ENCODE measurements at regions not wholly inside any gene's neighbourhood (a gene's known extent, or its start where the extent isn't known, plus 50 kb on each side); places are given as distances from the start of the nearest gene placed in this dataset.
"Not testable (repeated sequence)": the region's sequence is repeated elsewhere in the genome, so short reads cannot be mapped to it uniquely, and the experiment has no call there.

GRCh38 chr9:78112004-78112403 lies 80.4 kb upstream of the GNAQ start:
- no peak for TF ChIP-seq CTCF (conservative IDR thresholded peaks at IDR 0.05; ENCODE audit: low read depth, low read length)
- no peak overlapping the region for H3K4me3 ChIP-seq (ENCODE audit: low read depth, low read length)
- DNase-seq (ENCODE audit: low read depth): no peak

DNA sequence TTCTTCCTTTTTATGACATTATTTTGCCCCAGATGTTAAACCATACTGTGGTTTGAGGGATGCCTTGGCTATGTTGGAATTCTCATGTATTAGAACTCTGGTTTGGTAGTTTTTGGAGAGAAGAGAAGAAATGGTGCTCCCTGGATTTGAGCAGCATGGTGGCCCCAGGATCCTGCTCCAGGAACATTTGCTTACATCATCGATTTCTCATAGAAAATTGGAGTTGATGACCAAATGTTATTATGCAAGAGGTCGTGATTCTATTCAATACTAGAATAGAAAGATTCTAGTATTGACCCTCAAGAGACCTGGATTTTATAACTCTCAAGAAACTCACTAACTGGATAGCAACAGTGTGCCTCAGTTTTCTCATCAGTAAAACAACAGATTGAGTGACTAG lies 77.5 kb upstream of the GNAQ start:
- no peak for DNase-seq (ENCODE audit: low read depth)
- TF ChIP-seq CTCF (conservative IDR thresholded peaks at IDR 0.05; ENCODE audit: low read depth, low read length): no peak
- H3K4me3 ChIP-seq (ENCODE audit: low read depth, low read length): no peak overlapping the region

DNA sequence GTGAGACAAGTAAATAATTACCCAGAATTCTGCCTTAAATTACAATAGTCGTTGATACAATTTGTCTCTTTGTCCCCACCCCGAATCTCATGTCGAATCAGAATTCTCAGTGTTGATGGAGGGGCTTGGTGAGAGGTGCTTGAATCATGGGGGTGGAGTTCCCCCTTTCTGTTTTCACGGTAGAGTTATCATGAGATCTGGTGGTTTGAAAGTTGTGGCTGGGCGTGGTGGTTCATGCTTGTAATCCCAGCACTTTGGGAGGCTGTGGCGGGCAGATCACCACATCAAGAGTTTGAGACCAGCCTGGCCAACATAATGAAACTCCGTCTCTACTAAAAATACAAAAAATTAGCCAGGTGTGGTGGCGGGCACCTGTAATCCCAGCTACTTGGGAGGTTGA lies 75.0 kb upstream of the GNAQ start:
- DNase-seq (ENCODE audit: low read depth); H3K4me3 ChIP-seq (ENCODE audit: low read depth, low read length): not testable (repeated sequence)

DNA sequence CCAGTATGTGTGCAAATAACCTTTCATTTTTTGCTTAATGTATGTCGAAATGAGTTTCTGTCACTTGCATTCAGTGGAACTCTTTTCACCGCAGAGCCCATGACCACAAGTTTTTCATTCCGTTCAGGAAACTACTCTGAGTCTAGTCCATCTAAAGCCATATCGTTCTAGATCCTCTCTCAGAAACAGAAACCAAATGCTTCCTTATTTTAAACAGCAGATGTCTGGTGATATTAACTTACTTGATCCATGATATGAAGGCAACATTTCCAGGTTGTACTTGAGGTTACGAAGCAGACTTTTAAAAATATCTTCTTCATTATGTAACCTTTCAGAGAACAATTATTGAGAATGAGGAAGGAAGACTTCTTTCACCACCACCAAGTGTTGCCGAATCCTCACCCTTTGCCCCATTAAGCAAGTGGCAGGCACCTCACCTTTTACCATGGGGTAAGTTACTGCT lies 72.4 kb upstream of the GNAQ start:
- TF ChIP-seq CTCF (conservative IDR thresholded peaks at IDR 0.05; ENCODE audit: low read depth, low read length): no peak
- H3K4me3 ChIP-seq (ENCODE audit: low read depth, low read length): no peak overlapping the region
- DNase-seq (ENCODE audit: low read depth): no peak

GRCh38 chr9:78101247-78101646 lies 69.6 kb upstream of the GNAQ start:
- no peak overlapping the region for H3K4me3 ChIP-seq (ENCODE audit: low read depth, low read length)
- no peak for DNase-seq (ENCODE audit: low read depth)
- TF ChIP-seq CTCF (conservative IDR thresholded peaks at IDR 0.05; ENCODE audit: low read depth, low read length): no peak

DNA sequence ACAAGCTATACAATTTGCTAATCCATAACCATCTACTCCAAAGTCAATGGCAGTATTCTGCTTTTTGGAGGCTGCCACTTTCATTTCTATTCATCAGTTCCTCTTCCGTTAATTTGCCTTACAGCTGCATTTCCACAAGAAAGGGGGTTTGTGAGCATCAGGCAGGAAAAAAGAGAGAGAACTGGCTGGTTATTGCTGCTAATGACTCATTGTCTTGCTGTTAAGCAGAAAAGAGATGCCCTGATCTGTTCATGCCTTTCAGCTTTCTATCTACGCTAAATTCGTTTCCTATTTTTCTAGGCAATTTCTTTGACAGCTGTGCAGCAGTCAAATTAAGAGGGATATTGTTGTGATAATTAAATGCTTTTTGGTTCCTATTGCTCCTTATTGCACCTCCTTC lies 65.9 kb upstream of the GNAQ start:
- TF ChIP-seq CTCF (conservative IDR thresholded peaks at IDR 0.05; ENCODE audit: low read depth, low read length): no peak

GRCh38 chr9:78091731-78092130 lies 60.1 kb upstream of the GNAQ start:
- no peak for DNase-seq (ENCODE audit: low read depth)
- no peak overlapping the region for H3K4me3 ChIP-seq (ENCODE audit: low read depth, low read length)
- no peak for TF ChIP-seq CTCF (conservative IDR thresholded peaks at IDR 0.05; ENCODE audit: low read depth, low read length)

More for the DNA sequence above, 65.9 kb upstream of the GNAQ start:
- no peak overlapping the region for H3K4me3 ChIP-seq (ENCODE audit: low read depth, low read length)
- no peak for DNase-seq (ENCODE audit: low read depth)

DNA sequence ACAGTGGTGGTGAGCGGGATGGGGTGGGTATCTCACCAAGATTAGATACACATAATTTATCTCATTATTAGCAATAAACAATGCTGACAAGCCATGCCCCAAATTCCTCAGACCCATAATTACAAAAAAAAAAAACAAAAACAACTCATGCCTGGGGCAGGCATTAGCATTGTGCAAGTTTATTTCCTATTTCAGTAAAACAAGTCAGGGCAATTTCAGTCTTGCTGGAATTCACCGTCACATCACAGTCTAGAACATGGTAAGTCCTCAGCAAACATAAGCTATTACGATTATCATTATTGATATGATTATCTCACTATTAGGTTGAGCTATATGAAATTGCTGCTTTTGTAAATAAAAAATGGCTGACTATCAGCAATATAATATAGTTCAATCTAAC lies 57.5 kb upstream of the GNAQ start:
- no peak for DNase-seq (ENCODE audit: low read depth)
- no peak for TF ChIP-seq CTCF (conservative IDR thresholded peaks at IDR 0.05; ENCODE audit: low read depth, low read length)
- no peak overlapping the region for H3K4me3 ChIP-seq (ENCODE audit: low read depth, low read length)

DNA sequence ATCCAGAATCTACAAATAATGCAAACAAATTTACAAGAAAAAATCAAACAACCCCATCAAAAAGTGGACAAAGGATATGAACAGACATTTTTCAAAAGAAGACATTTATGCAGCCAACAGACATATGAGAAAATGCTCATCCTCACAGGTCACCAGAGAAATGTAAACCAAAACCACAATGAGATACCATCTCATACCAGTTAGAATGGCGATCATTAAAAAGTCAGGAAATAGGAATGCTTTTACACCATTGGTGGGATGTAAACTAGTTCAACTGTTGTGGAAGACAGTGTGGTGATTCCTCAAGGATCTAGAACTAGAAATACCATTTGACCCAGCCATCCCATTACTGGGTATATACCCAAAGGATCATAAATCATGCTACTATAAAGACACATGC lies 56.6 kb upstream of the GNAQ start:
- not testable (repeated sequence) for DNase-seq (ENCODE audit: low read depth); H3K4me3 ChIP-seq (ENCODE audit: low read depth, low read length)
